Retinal pigment epithelial cell (primary cell): ENCODE measurements at regions not wholly inside any gene's neighbourhood (a gene's known extent, or its start where the extent isn't known, plus 50 kb on each side); places are given as distances from the start of the nearest gene placed in this dataset.
"Not testable (repeated sequence)": the region's sequence is repeated elsewhere in the genome, so short reads cannot be mapped to it uniquely, and the experiment has no call there.

Experiments used
- DNase-seq: peaks from one replicate; pipeline ENCODE4 v3.0.0-alpha.2; 2010; ENCODE audit warnings: low read depth
- H3K4me3 ChIP-seq: 2 replicates; pipeline ENCODE4 v1.5.1; 2011; ENCODE audit warnings: mild to moderate bottlenecking, low read length, control low read depth, moderate library complexity
- CTCF ChIP-seq: conservative IDR thresholded peaks from 2 replicates; pipeline ENCODE4 v1.5.1; 2011; ENCODE audit warnings: low read depth, low read length, control low read depth, inconsistent platforms

GRCh38 chr1:219325368-219325742, 151.7 kb downstream of the LYPLAL1 start:
- TF ChIP-seq CTCF = no peak
- H3K4me3 ChIP-seq = no peak overlapping the region

GRCh38 chr1:219324629-219325367, 151.1 kb downstream of the LYPLAL1 start:
- TF ChIP-seq CTCF = no peak
- peak; percentile 82 for DNase-seq
- H3K4me3 ChIP-seq = no peak overlapping the region

More at GRCh38 chr1:219325368-219325742, 151.7 kb downstream of the LYPLAL1 start:
- DNase-seq = no peak

- DNase-seq = no peak
Measured at GRCh38 chr1:219324171-219324570, 150.5 kb downstream of the LYPLAL1 start.

GRCh38 chr1:219323426-219323825, 149.7 kb downstream of the LYPLAL1 start:
- TF ChIP-seq CTCF = no peak
- no peak for DNase-seq
- no peak overlapping the region for H3K4me3 ChIP-seq

More at GRCh38 chr1:219324171-219324570, 150.5 kb downstream of the LYPLAL1 start:
- no peak for TF ChIP-seq CTCF
- H3K4me3 ChIP-seq = no peak overlapping the region

- H3K4me3 ChIP-seq = no peak overlapping the region
- no peak for TF ChIP-seq CTCF
- no peak for DNase-seq
Measured at GRCh38 chr1:219322766-219323165, 149.1 kb downstream of the LYPLAL1 start.

- DNase-seq, H3K4me3 ChIP-seq: not testable (repeated sequence)
Measured at GRCh38 chr1:219320563-219320962, 146.9 kb downstream of the LYPLAL1 start.

GRCh38 chr1:219318826-219319225, 145.1 kb downstream of the LYPLAL1 start:
- no peak overlapping the region for H3K4me3 ChIP-seq
- no peak for DNase-seq
- TF ChIP-seq CTCF = no peak
